Activated CD8-positive, alpha-beta memory T cell treated with anti-CD3 and anti-CD28 coated beads for 36 hours (primary cell): ENCODE measurements at regions not wholly inside any gene's neighbourhood (a gene's known extent, or its start where the extent isn't known, plus 50 kb on each side); places are given as distances from the start of the nearest gene placed in this dataset.

ENCODE experiments used
- CTCF ChIA-PET: fragments of 350-600 bp; sonication (Branson Sonifier 250); formaldehyde crosslinking; loops from one replicate; lab custom pipeline; 2021; ENCODE audit warnings: antibody characterized with exemption; lab: Charles Lee
- POLR2A ChIA-PET: fragments of 350-600 bp; sonication (Branson Sonifier 250); formaldehyde crosslinking; loops from one replicate; lab custom pipeline; 2021; ENCODE audit warnings: antibody characterized with exemption; lab: Charles Lee

- POLR2A ChIA-PET = no interaction called here
Measured at GRCh38 chr16:76882105-76882504, 308.9 kb upstream of the MON1B start.

DNA sequence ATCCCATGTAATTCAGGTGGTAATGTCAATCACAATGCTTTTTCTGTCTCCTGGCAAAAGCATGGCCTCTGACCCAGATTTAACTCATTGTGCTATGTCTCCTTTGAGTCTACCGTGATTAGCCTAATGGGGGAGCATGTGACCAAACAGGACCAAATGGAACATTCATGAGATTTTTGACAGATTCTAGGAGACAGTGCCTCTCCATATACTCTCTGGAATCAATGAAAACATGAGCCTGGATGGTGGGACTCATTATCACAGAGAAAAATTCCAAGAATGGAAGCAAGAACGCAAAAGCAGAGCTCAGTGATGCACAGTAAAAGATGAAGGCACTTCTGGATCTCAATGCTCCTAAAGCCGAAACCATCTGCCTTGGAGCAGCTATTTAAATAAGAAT lies 307.9 kb upstream of the MON1B start:
- POLR2A ChIA-PET = no interaction called here
- CTCF ChIA-PET = no interaction called here

More at GRCh38 chr16:76882105-76882504, 308.9 kb upstream of the MON1B start:
- CTCF ChIA-PET = no interaction called here

DNA sequence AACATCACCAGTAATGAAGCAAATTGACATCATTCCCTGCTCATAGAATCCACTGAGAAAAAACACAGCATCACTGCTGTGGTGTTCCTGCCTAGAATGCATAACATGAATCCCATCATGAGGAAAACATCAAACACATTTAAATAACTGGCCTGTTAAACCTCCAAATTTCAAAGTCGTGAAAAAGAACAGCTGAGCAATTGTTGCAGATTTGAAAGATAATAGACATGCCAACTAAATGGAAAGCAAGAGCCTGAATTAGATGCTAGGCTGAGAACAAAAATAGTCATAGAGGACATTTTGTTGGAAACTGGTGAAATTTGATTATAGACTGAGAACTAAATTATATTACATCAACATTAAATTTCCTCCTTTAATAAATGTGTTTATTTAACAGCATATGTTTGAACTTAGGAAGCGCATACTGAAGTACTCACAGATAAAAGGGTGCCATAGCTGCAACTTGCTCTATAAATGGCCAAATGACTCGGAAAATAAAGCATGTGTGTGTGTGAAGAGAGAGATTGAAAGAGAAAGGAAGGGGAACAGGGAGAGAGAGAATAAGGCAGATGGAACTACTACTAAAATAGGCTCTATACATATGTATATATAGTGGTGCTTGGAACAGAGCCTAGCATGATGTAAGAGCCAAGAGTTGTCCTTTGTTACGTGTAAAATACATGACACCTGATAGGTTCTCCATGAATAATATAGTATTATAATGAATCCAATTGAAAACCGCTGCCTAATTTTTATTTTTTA lies 305.0 kb upstream of the MON1B start:
- POLR2A ChIA-PET = no interaction called here
- CTCF ChIA-PET = no interaction called here

DNA sequence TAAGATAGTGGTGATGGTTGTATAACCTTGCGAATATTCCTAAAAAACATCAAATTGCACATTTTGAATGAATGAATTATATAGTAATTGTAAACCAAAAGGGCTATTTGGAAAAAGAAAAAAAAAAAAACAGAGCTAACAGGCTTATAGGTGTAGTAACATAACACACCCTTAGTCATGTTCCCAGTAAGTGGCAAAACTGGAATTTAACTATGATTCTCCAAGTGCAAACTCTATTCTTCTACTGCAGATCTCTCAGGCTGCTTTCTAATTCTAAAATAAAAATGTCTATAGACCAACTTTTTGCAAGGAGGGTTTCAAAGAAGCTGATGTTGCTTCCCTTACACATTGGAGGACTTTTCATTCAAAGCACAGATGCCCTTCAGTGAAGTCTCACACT lies 293.2 kb upstream of the MON1B start:
- ChIA-PET CTCF (no interaction called here), POLR2A (no interaction called here)

GRCh38 chr16:76899767-76900166 lies 291.2 kb upstream of the MON1B start:
- ChIA-PET CTCF (no interaction called here), POLR2A (no interaction called here)

DNA sequence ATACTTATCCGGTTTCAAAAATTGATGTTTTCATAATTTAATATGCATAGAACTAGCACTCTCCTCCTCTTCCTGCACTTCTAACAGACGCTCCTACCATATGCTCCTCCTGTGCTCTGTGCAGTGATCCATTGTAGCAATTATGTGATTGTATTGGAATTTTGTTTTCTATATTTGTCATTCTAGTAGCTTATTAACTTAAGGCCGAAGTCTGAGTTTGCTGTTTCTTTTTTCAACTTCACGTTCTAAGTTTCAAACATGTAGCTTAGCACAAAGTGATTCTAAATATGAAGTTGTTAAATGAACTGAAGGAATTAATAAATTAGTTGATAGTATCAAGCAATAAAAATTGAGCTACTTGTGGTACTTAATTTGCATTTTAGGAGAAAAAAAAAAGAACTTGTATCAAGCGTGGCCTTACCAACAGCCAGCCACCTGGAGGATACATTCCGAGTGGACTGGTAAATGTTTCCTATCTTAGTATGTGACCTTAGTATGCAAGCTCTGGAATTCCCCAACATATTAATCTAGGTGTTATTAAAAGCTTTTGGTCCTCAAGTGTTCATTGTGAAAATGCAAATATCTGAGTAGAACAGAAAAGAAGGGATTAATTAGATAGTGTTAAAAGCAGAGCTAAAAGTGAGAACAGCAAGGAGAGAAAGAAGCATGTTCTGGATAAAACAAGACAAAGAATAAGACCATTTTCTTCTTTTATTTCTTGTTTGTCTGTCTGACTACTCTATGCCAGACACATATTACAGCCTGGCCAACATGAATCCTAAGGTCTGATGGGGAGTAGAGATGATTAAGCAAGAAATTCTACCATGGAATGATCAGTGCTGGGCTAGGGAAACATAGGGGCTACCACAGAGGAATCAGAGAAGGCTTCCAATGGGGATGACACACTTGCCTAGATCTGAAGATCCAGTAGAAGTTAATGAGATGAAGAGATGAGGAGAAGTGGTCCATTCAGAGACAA lies 290.4 kb upstream of the MON1B start:
- ChIA-PET CTCF (no interaction called here), POLR2A (no interaction called here)

GRCh38 chr16:76906552-76906951 lies 284.4 kb upstream of the MON1B start:
- POLR2A ChIA-PET = no interaction called here
- CTCF ChIA-PET = no interaction called here

DNA sequence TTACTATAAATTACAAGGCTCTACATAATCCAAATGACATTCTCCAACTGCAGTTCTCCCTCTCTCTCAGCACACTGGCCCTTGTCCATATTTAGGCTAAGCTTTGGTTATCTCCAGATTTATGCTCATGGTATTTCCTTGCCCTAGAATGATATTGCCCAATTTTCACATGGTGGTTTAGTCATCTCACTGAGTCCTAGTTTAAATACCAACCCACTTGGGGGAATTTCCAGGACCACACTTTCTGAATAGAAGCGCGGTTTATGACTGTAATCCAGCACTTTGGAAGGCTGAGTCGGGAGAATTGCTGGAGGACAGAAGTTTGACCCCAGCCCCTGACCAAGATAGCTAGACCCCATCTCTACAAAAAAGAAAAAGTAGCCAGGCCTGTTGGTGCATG lies 280.1 kb upstream of the MON1B start:
- CTCF ChIA-PET = no interaction called here
- POLR2A ChIA-PET = no interaction called here

GRCh38 chr16:76913046-76913445 lies 277.9 kb upstream of the MON1B start:
- ChIA-PET CTCF (no interaction called here), POLR2A (no interaction called here)

DNA sequence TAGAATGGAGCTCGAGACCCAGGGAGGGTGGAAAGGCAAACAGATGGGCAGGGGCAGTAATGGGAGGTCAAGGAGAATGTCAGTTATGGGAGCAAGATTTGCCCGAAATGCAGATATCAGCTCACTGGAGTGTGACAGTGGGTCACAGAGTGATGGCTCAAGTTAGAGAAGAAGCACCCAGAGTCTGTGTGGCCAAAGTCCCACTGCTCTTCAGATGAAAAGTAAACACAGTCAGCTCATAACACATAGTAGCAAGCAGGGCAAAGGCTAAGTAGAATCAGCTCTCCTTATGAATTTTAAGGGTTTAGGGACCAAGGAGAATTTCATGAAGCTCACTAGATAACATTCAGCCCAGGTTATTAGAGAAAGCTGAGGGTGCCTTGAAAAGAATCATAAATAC lies 264.9 kb upstream of the MON1B start:
- CTCF ChIA-PET = no interaction called here
- POLR2A ChIA-PET = no interaction called here

GRCh38 chr16:76926595-76926994 lies 264.4 kb upstream of the MON1B start:
- POLR2A ChIA-PET = no interaction called here

DNA sequence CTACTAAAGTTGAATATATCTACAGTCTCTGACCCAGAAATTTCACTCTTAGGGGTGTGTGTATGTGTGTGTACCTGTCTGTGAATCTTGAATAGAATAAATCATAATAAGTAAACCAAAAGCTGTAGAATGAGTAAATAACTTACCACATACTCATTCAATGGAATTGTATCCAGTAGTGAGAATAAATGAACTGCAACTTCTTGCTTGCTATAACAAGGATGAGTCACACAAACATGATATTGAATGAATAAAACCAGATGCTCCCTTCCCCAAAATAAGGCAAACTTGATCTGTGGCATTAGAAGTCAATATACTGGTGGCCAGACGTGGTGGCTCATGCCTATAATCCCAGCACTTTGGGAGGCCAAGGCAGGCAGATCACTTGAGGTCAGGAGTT lies 259.8 kb upstream of the MON1B start:
- CTCF ChIA-PET = interaction anchor here (0.6 kb wide), 1 partner anchor 621 kb away, joined by 7 read pairs; no protein-coding TSS in a partner anchor
- POLR2A ChIA-PET = no interaction called here

More at GRCh38 chr16:76926595-76926994, 264.4 kb upstream of the MON1B start:
- CTCF ChIA-PET = no interaction called here

DNA sequence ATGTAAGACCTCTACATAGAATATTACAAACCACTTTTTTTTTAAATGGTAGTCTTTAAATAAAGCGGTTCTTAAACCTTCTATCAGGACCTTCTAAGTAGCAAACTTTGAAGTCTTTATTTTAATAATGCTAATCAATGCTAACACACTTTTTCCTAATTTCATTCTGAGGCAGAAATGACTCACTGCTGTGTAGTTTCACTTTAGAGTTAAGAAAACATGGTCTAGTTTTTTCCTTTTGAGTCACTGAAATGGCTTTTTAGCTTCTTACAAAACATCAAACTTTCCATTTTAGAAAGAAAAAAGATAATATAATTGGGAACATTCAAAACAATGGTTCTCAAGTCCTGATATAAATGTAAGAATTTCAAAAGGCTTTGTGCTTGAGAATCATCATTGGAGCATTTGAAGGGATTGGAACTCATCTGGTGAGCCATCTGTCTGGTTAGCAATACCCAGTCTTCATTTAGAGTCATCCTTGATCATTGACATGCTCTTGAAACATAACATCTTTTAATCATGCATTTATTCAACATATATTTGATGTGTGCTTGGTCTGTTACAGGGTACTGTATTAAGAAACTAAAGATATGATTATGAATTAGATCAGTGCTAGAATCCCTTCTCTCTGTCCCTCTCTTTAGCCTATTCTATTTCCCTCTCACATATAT lies 258.3 kb upstream of the MON1B start:
- CTCF ChIA-PET = no interaction called here
- POLR2A ChIA-PET = no interaction called here

DNA sequence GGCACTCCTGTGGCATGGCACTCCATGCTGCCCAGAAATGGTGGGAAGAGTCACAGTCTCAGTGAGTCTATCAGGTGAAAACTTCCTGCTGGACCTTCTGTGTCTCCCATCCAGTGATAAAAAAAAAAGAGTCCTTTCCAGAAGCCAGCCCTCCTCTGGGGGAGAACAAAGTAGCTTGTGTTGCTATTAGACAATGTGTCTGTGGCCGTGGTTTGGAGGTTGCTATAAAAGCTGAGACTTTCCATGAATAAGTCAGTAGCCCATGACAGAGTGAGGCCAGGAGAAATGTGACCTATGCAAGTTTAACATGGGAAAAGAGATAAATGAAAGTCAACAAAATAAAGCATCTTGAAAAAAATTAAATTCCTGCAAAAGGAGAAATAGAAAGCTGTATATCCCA lies 250.7 kb upstream of the MON1B start:
- ChIA-PET POLR2A (no interaction called here), CTCF (no interaction called here)

DNA sequence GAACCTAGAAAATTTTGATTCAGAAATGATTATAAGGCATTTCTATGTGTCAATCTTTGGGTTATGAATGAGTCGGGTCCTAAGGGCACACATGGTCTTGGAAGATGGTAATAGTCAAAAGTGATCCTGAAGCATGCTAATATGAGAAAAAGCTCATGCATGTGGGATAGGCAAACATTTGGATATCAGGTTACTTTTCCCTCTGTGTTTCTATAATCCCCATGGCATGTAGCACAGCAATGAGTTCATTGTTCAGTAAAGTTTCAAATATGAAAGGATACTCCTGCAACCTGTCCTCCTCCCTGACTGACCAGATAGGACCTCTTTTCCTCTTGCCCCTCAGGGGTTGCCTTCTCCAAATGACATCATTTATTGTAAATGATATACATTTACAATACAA lies 249.9 kb upstream of the MON1B start:
- CTCF ChIA-PET = no interaction called here
- POLR2A ChIA-PET = no interaction called here

DNA sequence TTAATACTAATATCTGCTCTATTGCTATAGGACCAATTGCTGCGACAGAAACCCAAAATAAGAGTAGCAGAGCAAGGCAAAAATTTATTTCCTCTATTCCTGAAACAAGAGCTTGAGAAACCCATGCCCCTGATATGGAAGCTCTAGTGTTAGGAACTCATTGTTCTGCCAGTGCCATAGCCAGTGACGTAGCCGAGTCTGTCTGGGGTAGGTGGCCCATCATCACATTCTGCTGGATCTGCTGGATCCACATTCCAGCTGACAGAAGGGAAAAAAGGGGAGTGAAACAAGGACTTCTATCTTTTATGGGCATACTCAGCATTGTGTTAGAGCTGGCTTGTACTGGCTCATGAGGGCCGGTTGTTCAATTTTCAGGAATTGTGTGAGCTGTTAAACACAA lies 248.9 kb upstream of the MON1B start:
- ChIA-PET CTCF (no interaction called here), POLR2A (no interaction called here)

DNA sequence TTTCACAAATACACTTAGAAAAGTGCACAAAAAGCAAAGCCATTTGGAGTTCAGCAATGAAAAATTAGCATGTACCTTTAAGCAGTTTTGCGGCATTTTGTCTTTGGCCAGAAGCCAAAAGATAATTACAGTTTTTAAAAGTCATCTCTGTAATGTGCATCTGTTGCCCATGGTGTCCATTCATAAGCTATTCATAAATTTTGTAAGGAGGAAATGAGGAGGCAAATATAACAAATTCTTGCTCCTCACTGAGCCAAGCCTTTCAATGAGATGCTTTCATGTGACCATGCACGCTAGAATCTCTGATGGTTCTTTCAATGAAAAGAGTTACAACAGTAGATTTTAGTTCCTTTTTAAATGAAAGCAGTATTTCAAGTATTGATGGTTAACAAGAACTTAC lies 247.1 kb upstream of the MON1B start:
- POLR2A ChIA-PET = no interaction called here
- CTCF ChIA-PET = no interaction called here

GRCh38 chr16:76946879-76947278 lies 244.1 kb upstream of the MON1B start:
- CTCF ChIA-PET = no interaction called here
- POLR2A ChIA-PET = no interaction called here

DNA sequence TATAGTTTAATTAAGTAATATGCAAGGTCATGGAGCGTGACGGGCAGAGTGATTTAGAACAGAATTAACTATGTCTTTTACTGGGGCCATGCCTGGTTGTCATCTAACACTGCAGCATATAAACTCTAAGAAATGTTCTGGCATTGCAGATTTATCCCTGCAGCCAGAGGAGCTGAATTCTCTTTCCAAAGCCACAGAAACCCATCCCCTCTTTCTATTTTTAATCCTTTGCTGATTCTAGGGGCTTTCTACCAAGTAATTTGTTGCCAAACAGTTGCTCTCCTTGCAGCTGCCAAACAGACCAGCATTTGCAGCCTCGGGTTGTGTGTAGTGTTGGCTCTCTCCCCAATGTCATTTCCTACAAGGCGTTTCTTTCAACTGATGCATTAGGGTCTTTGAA lies 243.2 kb upstream of the MON1B start:
- CTCF ChIA-PET = interaction anchor here (0.5 kb wide), 1 partner anchor 178 kb away, joined by 3 read pairs; no protein-coding TSS in a partner anchor
- POLR2A ChIA-PET = no interaction called here

DNA sequence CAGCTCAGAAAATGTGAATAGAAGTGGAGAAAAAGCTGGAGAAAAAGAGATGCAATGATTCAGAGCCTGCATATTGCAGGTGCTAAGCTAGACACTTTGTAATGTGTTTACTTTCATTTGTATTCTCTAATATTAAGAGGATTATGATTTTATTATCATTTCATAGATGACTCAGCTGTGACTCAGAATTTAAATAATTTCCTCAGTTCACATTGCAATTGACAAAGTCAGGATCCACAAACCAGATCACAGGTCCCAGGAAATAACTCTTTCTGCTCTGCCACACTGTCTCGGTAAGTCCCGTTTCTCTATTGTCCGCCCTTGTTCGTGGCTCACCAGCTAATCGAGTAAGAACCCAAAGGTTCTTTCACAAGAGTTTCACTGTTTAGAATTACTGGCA lies 235.4 kb upstream of the MON1B start:
- ChIA-PET POLR2A (interaction anchor here (0.6 kb wide), 1 partner anchor 348 kb away, joined by 5 read pairs; no protein-coding TSS in a partner anchor), CTCF (no interaction called here)
